ENCODE measurements at regions not wholly inside any gene's neighbourhood (a gene's known extent, or its start where the extent isn't known, plus 50 kb on each side); places are given as distances from the start of the nearest gene placed in this dataset.

- no peak overlapping the region for H3K27ac ChIP-seq
- H3K36me3 ChIP-seq = no peaks in the 10 kb centered on the region
- 80 to 84% methylated on average over 11 to 12 of the region's 12 CpGs for WGBS, 2 donors
- H3K4me1 ChIP-seq = no peaks in the 10 kb centered on the region
- peaks cover 6 to 18% (median 11%) of the 10 kb centered on the region in 4 donors for H3K9me3 ChIP-seq
- no peak overlapping the region for H3K4me3 ChIP-seq
- ATAC-seq (ENCODE audit: low FRiP score in 2 of 2) = no peak
- DNase-seq = no peak
- no peaks in the 10 kb centered on the region for H3K27me3 ChIP-seq
- TF ChIP-seq POLR2A (IDR thresholded peaks at IDR 0.05) = no peak
- TF ChIP-seq, protein P1, sequence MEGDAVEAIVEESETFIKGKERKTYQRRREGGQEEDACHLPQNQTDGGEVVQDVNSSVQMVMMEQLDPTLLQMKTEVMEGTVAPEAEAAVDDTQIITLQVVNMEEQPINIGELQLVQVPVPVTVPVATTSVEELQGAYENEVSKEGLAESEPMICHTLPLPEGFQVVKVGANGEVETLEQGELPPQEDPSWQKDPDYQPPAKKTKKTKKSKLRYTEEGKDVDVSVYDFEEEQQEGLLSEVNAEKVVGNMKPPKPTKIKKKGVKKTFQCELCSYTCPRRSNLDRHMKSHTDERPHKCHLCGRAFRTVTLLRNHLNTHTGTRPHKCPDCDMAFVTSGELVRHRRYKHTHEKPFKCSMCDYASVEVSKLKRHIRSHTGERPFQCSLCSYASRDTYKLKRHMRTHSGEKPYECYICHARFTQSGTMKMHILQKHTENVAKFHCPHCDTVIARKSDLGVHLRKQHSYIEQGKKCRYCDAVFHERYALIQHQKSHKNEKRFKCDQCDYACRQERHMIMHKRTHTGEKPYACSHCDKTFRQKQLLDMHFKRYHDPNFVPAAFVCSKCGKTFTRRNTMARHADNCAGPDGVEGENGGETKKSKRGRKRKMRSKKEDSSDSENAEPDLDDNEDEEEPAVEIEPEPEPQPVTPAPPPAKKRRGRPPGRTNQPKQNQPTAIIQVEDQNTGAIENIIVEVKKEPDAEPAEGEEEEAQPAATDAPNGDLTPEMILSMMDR (IDR thresholded peaks at IDR 0.05) = no peak
- TF ChIP-seq POLR2AphosphoS5 (IDR thresholded peaks at IDR 0.05) = no peak
- no peak for TF ChIP-seq EP300 (IDR thresholded peaks at IDR 0.05)
Observed at GRCh38 chr9:129358621-129359154, 180.6 kb upstream of the IER5L start.

DNA sequence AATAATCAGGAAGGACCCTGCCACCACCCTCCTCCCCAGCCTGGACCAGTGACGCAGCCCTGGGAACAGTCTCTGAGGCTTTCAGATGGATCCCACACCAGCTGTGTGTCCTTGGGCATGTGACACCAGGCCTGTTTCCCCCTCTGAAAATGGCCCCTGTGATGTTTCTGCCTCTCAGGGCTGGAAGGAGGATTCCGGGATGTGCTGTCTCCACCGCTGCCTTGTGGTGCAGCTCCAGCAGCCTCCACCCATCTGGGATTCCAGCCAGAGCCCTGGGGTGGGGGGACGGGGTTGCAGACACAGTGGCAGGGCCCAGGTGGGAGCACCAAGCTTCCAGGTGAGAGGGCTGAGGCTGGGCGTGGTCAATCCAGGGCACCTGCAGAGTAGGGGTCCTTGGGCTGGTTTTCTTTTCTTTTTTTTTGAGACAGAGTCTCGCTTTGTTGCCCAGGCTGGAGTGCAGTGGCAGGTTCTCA, 179.7 kb upstream of the IER5L start:
- H3K27me3 ChIP-seq = no peaks in the 10 kb centered on the region
- ATAC-seq (ENCODE audit: low FRiP score in 2 of 2) (no peak), DNase-seq (no peak)
- H3K4me1 ChIP-seq = peaks cover 0 to 5% (median 4%) of the 10 kb centered on the region in 4 donors
- H3K36me3 ChIP-seq = no peaks in the 10 kb centered on the region
- no peak for TF ChIP-seq EP300 (IDR thresholded peaks at IDR 0.05)
- no peak for TF ChIP-seq POLR2A (IDR thresholded peaks at IDR 0.05)
- TF ChIP-seq, protein P1 (IDR thresholded peaks at IDR 0.05) = no peak
- no peak for TF ChIP-seq POLR2AphosphoS5 (IDR thresholded peaks at IDR 0.05)
- H3K4me3 ChIP-seq = no peak overlapping the region
- no peak overlapping the region for H3K27ac ChIP-seq
- WGBS, 2 donors = 82 to 100% methylated on average over 2 to 6 of the region's 6 CpGs
- H3K9me3 ChIP-seq = peaks cover 6 to 18% (median 11%) of the 10 kb centered on the region in 4 donors

DNA sequence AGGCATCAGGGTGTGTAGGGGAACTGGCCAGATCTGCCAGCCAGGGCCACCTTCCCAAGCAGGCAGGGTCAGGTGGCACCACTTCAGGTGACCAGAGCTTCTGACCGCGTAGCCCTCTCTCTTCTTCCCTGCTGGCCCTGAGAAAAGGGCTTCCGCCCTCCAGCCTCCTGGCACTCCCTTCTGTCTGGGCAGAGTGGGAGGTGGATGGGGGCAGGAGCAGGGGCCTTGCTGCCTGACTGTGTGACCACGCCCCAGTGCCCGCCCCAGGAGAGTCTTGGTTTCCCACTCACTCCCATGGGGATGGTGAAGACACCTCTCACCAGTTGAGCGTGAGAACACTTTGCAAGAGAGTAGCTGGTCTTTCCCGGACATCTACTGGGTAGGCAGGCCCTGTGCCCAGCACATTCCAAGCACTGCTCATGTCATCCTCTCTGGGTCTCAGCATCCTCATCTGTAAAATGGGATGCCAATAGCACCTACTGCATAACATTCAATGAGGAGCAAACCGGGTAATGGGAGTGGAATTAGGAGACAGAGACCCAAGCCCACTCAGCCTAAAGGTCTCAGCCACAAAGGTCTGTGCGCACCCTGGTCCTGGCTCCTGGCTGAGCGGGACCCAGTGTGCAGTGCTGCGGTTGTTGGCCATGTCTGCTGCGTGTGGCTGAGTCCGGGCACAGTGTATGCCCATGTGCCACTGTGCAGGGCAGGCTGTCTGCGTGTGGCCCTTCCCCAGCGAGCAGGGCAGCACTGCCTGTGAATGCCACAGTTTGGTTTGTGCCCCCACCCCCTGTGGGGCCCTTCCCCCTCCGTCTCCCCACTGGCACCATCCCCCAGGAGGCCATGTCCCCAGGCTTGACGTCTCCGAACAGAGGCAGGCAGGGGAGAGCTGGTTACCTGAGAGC, 179.1 kb upstream of the IER5L start:
- DNase-seq = no peak
- Histone ChIP-seq H3K27me3 (no peaks in the 10 kb centered on the region), H3K9me3 (peaks cover 6 to 18% (median 11%) of the 10 kb centered on the region in 4 donors), H3K4me3 (no peak overlapping the region), H3K4me1 (peaks cover 2 to 12% (median 11%) of the 10 kb centered on the region in 4 donors), H3K36me3 (no peaks in the 10 kb centered on the region), H3K27ac (no peak overlapping the region)
- 91 to 93% methylated on average over 7 to 13 of the region's 18 CpGs for WGBS, 2 donors
- no peak for ATAC-seq (ENCODE audit: low FRiP score in 2 of 2)
- TF ChIP-seq, protein P1 (IDR thresholded peaks at IDR 0.05) = no peak
- TF ChIP-seq POLR2A (IDR thresholded peaks at IDR 0.05) = no peak
- TF ChIP-seq POLR2AphosphoS5 (IDR thresholded peaks at IDR 0.05) = no peak
- no peak for TF ChIP-seq EP300 (IDR thresholded peaks at IDR 0.05)

DNA sequence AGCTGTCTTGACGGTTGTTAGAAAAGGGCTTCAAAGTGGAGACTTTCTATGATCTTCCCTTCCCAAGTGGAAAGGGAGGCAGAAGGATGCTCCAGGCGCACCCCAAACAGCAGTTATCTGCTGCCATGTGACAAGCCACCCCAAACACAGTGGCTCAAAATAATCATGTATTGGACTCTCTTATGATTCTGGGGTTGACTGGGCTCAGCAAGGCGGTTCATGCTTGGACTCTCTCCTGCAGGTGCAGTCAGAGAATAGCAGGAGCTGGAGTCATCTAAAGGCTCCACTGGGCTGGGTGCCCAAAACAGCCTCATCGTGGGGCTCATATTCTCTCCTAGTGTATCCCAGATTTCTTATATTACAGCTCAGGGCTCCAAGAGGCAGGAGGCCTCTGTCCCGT, 177.6 kb upstream of the IER5L start:
- H3K4me3 ChIP-seq = no peak overlapping the region
- TF ChIP-seq POLR2A (IDR thresholded peaks at IDR 0.05) (no peak), POLR2AphosphoS5 (IDR thresholded peaks at IDR 0.05) (no peak), EP300 (IDR thresholded peaks at IDR 0.05) (no peak)
- TF ChIP-seq, protein P1 (IDR thresholded peaks at IDR 0.05) = no peak
- no peak for DNase-seq
- no peaks in the 10 kb centered on the region for H3K27me3 ChIP-seq
- ATAC-seq (ENCODE audit: low FRiP score in 2 of 2) = no peak
- H3K36me3 ChIP-seq = no peaks in the 10 kb centered on the region
- WGBS, 2 donors = 92 to 95% methylated on average over 2 to 5 of the region's 5 CpGs
- peaks cover 13 to 26% (median 23%) of the 10 kb centered on the region in 4 donors for H3K4me1 ChIP-seq
- no peak overlapping the region for H3K27ac ChIP-seq
- H3K9me3 ChIP-seq = peaks cover 6 to 18% (median 11%) of the 10 kb centered on the region in 4 donors
